Gastrocnemius medialis (tissue), 4 donors: ENCODE measurements at regions not wholly inside any gene's neighbourhood (a gene's known extent, or its start where the extent isn't known, plus 50 kb on each side); places are given as distances from the start of the nearest gene placed in this dataset.

ENCODE experiments used
- ATAC-seq, 2 donors: fragments of 150-250 bp; one replicate each; pipeline ENCODE4 v1.9.1; 2016
- DNase-seq, 2 donors: peaks; one replicate each; pipeline ENCODE4 v3.0.0-alpha.2; 2019
- H3K27ac ChIP-seq, 4 donors: fragments of 200-600 bp; sonication (generic); 1 replicate in 1 of 4; 2 replicates in 3 of 4; pipeline ENCODE4 v1.5.1; 2016 to 2018; ENCODE audit warnings: mild to moderate bottlenecking in 2 of 4, moderate library complexity in 1 of 4
- H3K27me3 ChIP-seq, 3 donors: fragments of 200-600 bp; sonication (generic) in 2 of 3; 1 replicate in 1 of 3; 2 replicates in 2 of 3; pipeline versions ENCODE4 v1.5.1 to v1.6.0; 2016 to 2019; ENCODE audit warnings: mild to moderate bottlenecking in 1 of 3, moderate library complexity in 1 of 3
- H3K36me3 ChIP-seq, 2 donors: fragments of 200-600 bp; sonication (generic) in 1 of 2; one replicate each; pipeline ENCODE4 v1.5.1; 2017 to 2018
- H3K4me1 ChIP-seq, 2 donors: fragments of 200-600 bp; sonication (generic) in 1 of 2; one replicate each; pipeline ENCODE4 v1.5.1; 2016 to 2017; ENCODE audit warnings: mild to moderate bottlenecking in 2 of 2
- H3K4me3 ChIP-seq, 4 donors: fragments of 200-600 bp; sonication (generic) in 3 of 4; 1 replicate in 1 of 4; 2 replicates in 3 of 4; pipeline ENCODE4 v1.5.1; 2016 to 2019; ENCODE audit warnings: mild to moderate bottlenecking in 2 of 4
- H3K9me3 ChIP-seq, 3 donors: fragments of 200-600 bp; sonication (generic) in 2 of 3; 1 replicate in 1 of 3; 2 replicates in 2 of 3; pipeline ENCODE4 v1.5.1; 2016 to 2019
- POLR2A ChIP-seq, 2 donors: fragments of 450-650 bp; IDR thresholded peaks; one replicate each; pipeline ENCODE4 v1.6.1; 2017; ENCODE audit warnings: antibody characterized with exemption in 2 of 2, mild to moderate bottlenecking in 2 of 2, moderate library complexity in 2 of 2
- in situ Hi-C, 4 donors: fragments of 200-750 bp; cut with MboI; loops; one replicate each; pipeline versions ENCODE4 v1.15.0 to v1.8.0; 2017; ENCODE audit warnings: low sequenced_read_pairs in 4 of 4
- intact Hi-C: fragments of 100-400 bp; cut with DNase I; formaldehyde crosslinking; loops from one replicate; pipeline ENCODE4 v1.15.1; 2023; ENCODE audit warnings: low total_unique reads
- TF ChIP-seq, protein P1 (sequence below), 5 experiments: fragments of 450-650 bp in 3 of 5; fragments of 200-600 bp in 2 of 5; sonication (generic) in 2 of 5; IDR thresholded peaks in 4 of 5; conservative IDR thresholded peaks in 1 of 5; 1 replicate in 4 of 5; 2 replicates in 1 of 5; pipeline ENCODE4 v1.5.1; 2016 to 2019; ENCODE audit warnings: antibody characterized with exemption in 5 of 5, mild to moderate bottlenecking in 3 of 5, moderate library complexity in 3 of 5

GRCh38 chr16:80404847-80405246 lies 135.9 kb upstream of the DYNLRB2 start:
- in situ Hi-C loops = no loop called here
- H3K27ac ChIP-seq = no peak overlapping the region
- DNase-seq = no peak

GRCh38 chr16:80403894-80404293 lies 136.9 kb upstream of the DYNLRB2 start:
- no peaks in the 10 kb centered on the region for H3K9me3 ChIP-seq
- no peak for TF ChIP-seq POLR2A (IDR thresholded peaks at IDR 0.05)
- TF ChIP-seq, protein P1, sequence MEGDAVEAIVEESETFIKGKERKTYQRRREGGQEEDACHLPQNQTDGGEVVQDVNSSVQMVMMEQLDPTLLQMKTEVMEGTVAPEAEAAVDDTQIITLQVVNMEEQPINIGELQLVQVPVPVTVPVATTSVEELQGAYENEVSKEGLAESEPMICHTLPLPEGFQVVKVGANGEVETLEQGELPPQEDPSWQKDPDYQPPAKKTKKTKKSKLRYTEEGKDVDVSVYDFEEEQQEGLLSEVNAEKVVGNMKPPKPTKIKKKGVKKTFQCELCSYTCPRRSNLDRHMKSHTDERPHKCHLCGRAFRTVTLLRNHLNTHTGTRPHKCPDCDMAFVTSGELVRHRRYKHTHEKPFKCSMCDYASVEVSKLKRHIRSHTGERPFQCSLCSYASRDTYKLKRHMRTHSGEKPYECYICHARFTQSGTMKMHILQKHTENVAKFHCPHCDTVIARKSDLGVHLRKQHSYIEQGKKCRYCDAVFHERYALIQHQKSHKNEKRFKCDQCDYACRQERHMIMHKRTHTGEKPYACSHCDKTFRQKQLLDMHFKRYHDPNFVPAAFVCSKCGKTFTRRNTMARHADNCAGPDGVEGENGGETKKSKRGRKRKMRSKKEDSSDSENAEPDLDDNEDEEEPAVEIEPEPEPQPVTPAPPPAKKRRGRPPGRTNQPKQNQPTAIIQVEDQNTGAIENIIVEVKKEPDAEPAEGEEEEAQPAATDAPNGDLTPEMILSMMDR (IDR thresholded peaks at IDR 0.05 in 4 of 5, conservative IDR thresholded peaks at IDR 0.05 in 1 of 5) = no peak
- ATAC-seq (no peak), DNase-seq (no peak)
- H3K36me3 ChIP-seq = no peaks in the 10 kb centered on the region
- in situ Hi-C loops (no loop called here), intact Hi-C loops (no loop called here)
- no peak overlapping the region for H3K27ac ChIP-seq
- no peaks in the 10 kb centered on the region for H3K4me1 ChIP-seq
- no peaks in the 10 kb centered on the region for H3K27me3 ChIP-seq
- H3K4me3 ChIP-seq = no peak overlapping the region

More at GRCh38 chr16:80404847-80405246, 135.9 kb upstream of the DYNLRB2 start:
- intact Hi-C loops = no loop called here
- Histone ChIP-seq H3K9me3 (no peaks in the 10 kb centered on the region), H3K27me3 (no peaks in the 10 kb centered on the region), H3K36me3 (no peaks in the 10 kb centered on the region), H3K4me1 (no peaks in the 10 kb centered on the region), H3K4me3 (no peak overlapping the region)
- no peak for ATAC-seq
- TF ChIP-seq, protein P1 (IDR thresholded peaks at IDR 0.05 in 4 of 5, conservative IDR thresholded peaks at IDR 0.05 in 1 of 5) = no peak
- TF ChIP-seq POLR2A (IDR thresholded peaks at IDR 0.05) = no peak

GRCh38 chr16:80390871-80391489 lies 149.8 kb upstream of the DYNLRB2 start:
- in situ Hi-C loops (no loop called here), intact Hi-C loops (no loop called here)
- Histone ChIP-seq H3K4me1 (no peaks in the 10 kb centered on the region), H3K27ac (no peak overlapping the region), H3K9me3 (no peaks in the 10 kb centered on the region), H3K4me3 (no peak overlapping the region), H3K27me3 (no peaks in the 10 kb centered on the region), H3K36me3 (no peaks in the 10 kb centered on the region)
- TF ChIP-seq, protein P1 (IDR thresholded peaks at IDR 0.05 in 4 of 5, conservative IDR thresholded peaks at IDR 0.05 in 1 of 5) = no peak
- TF ChIP-seq POLR2A (IDR thresholded peaks at IDR 0.05) = no peak
- no peak for DNase-seq
- ATAC-seq = no peak

DNA sequence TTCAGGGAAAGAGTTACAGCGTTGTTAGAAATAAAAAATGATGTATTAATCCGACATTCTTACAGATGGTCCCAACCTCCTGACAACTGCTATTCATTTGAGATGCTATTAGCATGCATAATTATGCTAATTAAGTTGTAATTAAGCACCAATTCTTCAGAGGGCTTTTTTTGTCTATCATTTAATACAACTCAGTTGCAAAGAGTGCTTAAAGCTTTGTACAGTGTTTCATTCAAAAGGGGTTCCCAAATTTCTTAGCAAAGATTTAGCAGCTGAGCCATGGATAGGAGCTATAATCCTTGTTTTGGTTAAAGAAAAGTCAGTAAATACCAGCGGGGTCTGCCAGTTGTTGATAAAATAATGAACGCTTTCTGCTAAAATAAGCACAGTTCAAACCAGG lies 150.7 kb upstream of the DYNLRB2 start:
- no peaks in the 10 kb centered on the region for H3K4me1 ChIP-seq
- DNase-seq = no peak
- no peaks in the 10 kb centered on the region for H3K27me3 ChIP-seq
- no peak for TF ChIP-seq POLR2A (IDR thresholded peaks at IDR 0.05)
- TF ChIP-seq, protein P1 (IDR thresholded peaks at IDR 0.05 in 4 of 5, conservative IDR thresholded peaks at IDR 0.05 in 1 of 5) = no peak
- in situ Hi-C loops (no loop called here), intact Hi-C loops (no loop called here)
- ATAC-seq = no peak
- H3K9me3 ChIP-seq = no peaks in the 10 kb centered on the region
- H3K36me3 ChIP-seq = no peaks in the 10 kb centered on the region
- no peak overlapping the region for H3K4me3 ChIP-seq
- no peak overlapping the region for H3K27ac ChIP-seq

DNA sequence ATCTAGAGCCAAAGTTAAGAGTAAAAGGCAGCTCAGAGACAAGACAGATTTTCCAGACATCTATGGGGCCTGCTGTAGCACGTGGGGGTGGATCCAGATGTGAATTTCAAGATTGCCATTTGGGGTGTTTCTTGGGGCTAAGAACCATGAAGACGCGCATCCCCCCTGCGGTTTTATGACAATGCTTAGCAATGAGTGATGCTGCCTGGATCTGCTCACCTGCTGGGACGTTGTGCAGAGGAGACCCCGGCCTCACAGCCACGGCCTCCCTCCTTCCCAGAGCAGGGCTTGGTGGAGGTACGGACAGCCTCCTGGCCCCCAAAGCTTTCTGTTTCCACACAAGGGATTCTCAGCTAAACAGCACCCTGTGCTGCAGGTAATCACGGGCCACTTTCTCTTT lies 151.5 kb upstream of the DYNLRB2 start:
- TF ChIP-seq POLR2A (IDR thresholded peaks at IDR 0.05) = no peak
- TF ChIP-seq, protein P1 (IDR thresholded peaks at IDR 0.05 in 4 of 5, conservative IDR thresholded peaks at IDR 0.05 in 1 of 5) = no peak
- DNase-seq (no peak), ATAC-seq (no peak)
- no peaks in the 10 kb centered on the region for H3K36me3 ChIP-seq
- in situ Hi-C loops = no loop called here
- intact Hi-C loops = no loop called here
- no peaks in the 10 kb centered on the region for H3K4me1 ChIP-seq
- no peak overlapping the region for H3K27ac ChIP-seq
- no peaks in the 10 kb centered on the region for H3K27me3 ChIP-seq
- no peak overlapping the region for H3K4me3 ChIP-seq
- H3K9me3 ChIP-seq = no peaks in the 10 kb centered on the region
